Suprapubic skin (tissue), 4 donors: ENCODE measurements at regions not wholly inside any gene's neighbourhood (a gene's known extent, or its start where the extent isn't known, plus 50 kb on each side); places are given as distances from the start of the nearest gene placed in this dataset.

ENCODE experiments used
- DNase-seq, 2 donors: peaks; one replicate each; pipeline ENCODE4 v3.0.0-alpha.2; 2019; ENCODE audit warnings: low spot score in 2 of 2
- H3K27ac ChIP-seq: fragments of 200-600 bp; sonication (generic); one replicate; pipeline ENCODE4 v1.5.1; 2019
- H3K27me3 ChIP-seq: fragments of 200-600 bp; sonication (generic); one replicate; pipeline ENCODE4 v1.5.1; 2019
- H3K36me3 ChIP-seq: fragments of 200-600 bp; sonication (generic); one replicate; pipeline ENCODE4 v1.5.1; 2019
- H3K4me1 ChIP-seq: fragments of 200-600 bp; sonication (generic); one replicate; pipeline ENCODE4 v1.5.1; 2019
- H3K4me3 ChIP-seq: fragments of 200-600 bp; sonication (generic); one replicate; pipeline ENCODE4 v1.5.1; 2019; ENCODE audit warnings: mild to moderate bottlenecking
- H3K9me3 ChIP-seq: fragments of 200-600 bp; sonication (generic); one replicate; pipeline ENCODE4 v1.5.1; 2019
- CTCF ChIP-seq, 2 donors: fragments of 200-600 bp in 1 of 2; fragments of 450-650 bp in 1 of 2; sonication (generic) in 1 of 2; IDR thresholded peaks; one replicate each; pipeline ENCODE4 v1.5.1; 2016 to 2019; ENCODE audit warnings: antibody characterized with exemption in 2 of 2, mild to moderate bottlenecking in 1 of 2, moderate library complexity in 1 of 2
- EP300 ChIP-seq: sonication (generic); formaldehyde crosslinking; IDR thresholded peaks from one replicate; pipeline ENCODE4 v1.6.1; 2017; ENCODE audit warnings: antibody characterized with exemption
- POLR2A ChIP-seq, 2 donors: fragments of 450-650 bp; IDR thresholded peaks; one replicate each; pipeline ENCODE4 v1.6.1; 2017; ENCODE audit warnings: antibody characterized with exemption in 2 of 2, mild to moderate bottlenecking in 2 of 2, moderate library complexity in 2 of 2
- POLR2AphosphoS5 ChIP-seq, 3 donors: sonication (generic); formaldehyde crosslinking; IDR thresholded peaks; one replicate each; pipeline ENCODE4 v1.6.1; 2017; ENCODE audit warnings: antibody characterized with exemption in 3 of 3
- WGBS: methylation state at CpG from one replicate; pipeline ENCODE4 v1.1.5; 2018; 5-methylcytosine and 5-hydroxymethylcytosine counted together

GRCh38 chr2:4192119-4192518 is 488.7 kb downstream of the DCDC2C start:
- 90% methylated on average over 2 of the region's 2 CpGs for WGBS
- TF ChIP-seq CTCF (IDR thresholded peaks at IDR 0.05), result no peak
- TF ChIP-seq EP300, result no peak
- TF ChIP-seq POLR2AphosphoS5 (IDR thresholded peaks at IDR 0.05), result no peak
- TF ChIP-seq POLR2A (IDR thresholded peaks at IDR 0.05), result no peak

DNA sequence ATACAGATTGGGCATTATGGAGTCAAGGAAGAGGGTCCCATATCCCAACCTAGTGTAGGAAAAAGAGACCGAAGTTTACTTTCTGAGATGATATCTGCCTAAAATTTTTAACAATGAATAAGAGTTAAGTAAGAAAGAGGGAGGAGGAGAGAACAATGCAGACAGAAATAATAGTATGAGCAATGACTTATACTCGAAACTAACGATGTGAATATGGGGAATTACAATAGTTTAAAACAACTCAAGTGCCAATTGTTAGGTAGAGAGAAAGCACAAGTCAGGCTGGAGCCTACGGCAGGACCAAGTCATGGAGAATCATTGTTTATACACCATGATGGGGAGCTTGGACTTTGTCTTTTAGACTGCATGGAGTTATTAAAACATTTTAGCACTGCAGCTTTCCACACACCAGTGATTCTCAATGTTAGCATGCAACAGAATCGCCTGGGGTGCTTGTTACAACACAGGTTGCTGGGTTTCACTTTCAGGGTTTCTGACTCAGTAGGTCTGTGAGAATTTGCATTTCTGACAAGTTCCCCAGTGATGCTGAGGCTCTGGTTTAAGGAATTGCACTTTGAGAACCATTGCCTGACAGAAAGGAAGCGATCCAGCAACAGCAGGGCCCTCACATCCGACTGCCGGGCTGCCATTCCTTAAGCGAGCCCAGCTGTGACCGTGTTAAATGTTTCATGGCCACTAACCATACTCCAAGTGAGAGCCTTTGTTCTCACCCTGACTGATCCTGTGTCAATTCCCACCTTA is 511.2 kb downstream of the DCDC2C start:
- H3K27me3 ChIP-seq, result no peaks in the 10 kb centered on the region
- no peaks in the 10 kb centered on the region for H3K36me3 ChIP-seq
- no peak for TF ChIP-seq CTCF (IDR thresholded peaks at IDR 0.05)
- no peak for TF ChIP-seq POLR2A (IDR thresholded peaks at IDR 0.05)
- no peak for TF ChIP-seq EP300
- TF ChIP-seq POLR2AphosphoS5 (IDR thresholded peaks at IDR 0.05), result no peak
- no peak overlapping the region for H3K27ac ChIP-seq
- no peak for DNase-seq
- no peak overlapping the region for H3K4me3 ChIP-seq
- H3K4me1 ChIP-seq, result no peaks in the 10 kb centered on the region
- H3K9me3 ChIP-seq, result peaks cover 6% of the 10 kb centered on the region
- WGBS, result 76% methylated on average over 10 of the region's 10 CpGs

More at GRCh38 chr2:4192119-4192518, 488.7 kb downstream of the DCDC2C start:
- no peak for DNase-seq
- H3K36me3 ChIP-seq, result no peaks in the 10 kb centered on the region
- no peak overlapping the region for H3K27ac ChIP-seq
- H3K9me3 ChIP-seq, result no peaks in the 10 kb centered on the region
- no peaks in the 10 kb centered on the region for H3K27me3 ChIP-seq
- H3K4me3 ChIP-seq, result no peak overlapping the region
- H3K4me1 ChIP-seq, result no peaks in the 10 kb centered on the region

- TF ChIP-seq POLR2AphosphoS5 (IDR thresholded peaks at IDR 0.05), result no peak
- no peak for TF ChIP-seq POLR2A (IDR thresholded peaks at IDR 0.05)
- TF ChIP-seq CTCF (IDR thresholded peaks at IDR 0.05), result no peak
- TF ChIP-seq EP300, result no peak
- no peaks in the 10 kb centered on the region for H3K9me3 ChIP-seq
- no peak overlapping the region for H3K4me3 ChIP-seq
- no peak overlapping the region for H3K27ac ChIP-seq
- no peak for DNase-seq
- WGBS, result 84% methylated on average over 1 of the region's 1 CpG
- H3K36me3 ChIP-seq, result no peaks in the 10 kb centered on the region
- H3K4me1 ChIP-seq, result no peaks in the 10 kb centered on the region
- H3K27me3 ChIP-seq, result no peaks in the 10 kb centered on the region
Measured at GRCh38 chr2:4217737-4218136, 514.4 kb downstream of the DCDC2C start.

GRCh38 chr2:4219101-4219500 is 515.7 kb downstream of the DCDC2C start:
- no peak overlapping the region for H3K4me3 ChIP-seq
- 64% methylated on average over 1 of the region's 1 CpG for WGBS

GRCh38 chr2:4219571-4219970 is 516.2 kb downstream of the DCDC2C start:
- Histone ChIP-seq H3K9me3 (no peaks in the 10 kb centered on the region), H3K36me3 (no peaks in the 10 kb centered on the region), H3K27ac (no peak overlapping the region), H3K4me1 (no peaks in the 10 kb centered on the region), H3K27me3 (no peaks in the 10 kb centered on the region), H3K4me3 (no peak overlapping the region)
- TF ChIP-seq POLR2AphosphoS5 (IDR thresholded peaks at IDR 0.05) (no peak), POLR2A (IDR thresholded peaks at IDR 0.05) (no peak), CTCF (IDR thresholded peaks at IDR 0.05) (no peak), EP300 (no peak)
- no peak for DNase-seq
- WGBS, result 46% methylated on average over 1 of the region's 1 CpG

More at GRCh38 chr2:4219101-4219500, 515.7 kb downstream of the DCDC2C start:
- H3K4me1 ChIP-seq, result no peaks in the 10 kb centered on the region
- H3K36me3 ChIP-seq, result no peaks in the 10 kb centered on the region
- H3K27ac ChIP-seq, result no peak overlapping the region
- H3K27me3 ChIP-seq, result no peaks in the 10 kb centered on the region
- no peak for DNase-seq
- TF ChIP-seq POLR2A (IDR thresholded peaks at IDR 0.05), result no peak
- no peaks in the 10 kb centered on the region for H3K9me3 ChIP-seq
